Naive thymus-derived CD4-positive, alpha-beta T cell (primary cell): ENCODE measurements at regions not wholly inside any gene's neighbourhood (a gene's known extent, or its start where the extent isn't known, plus 50 kb on each side); places are given as distances from the start of the nearest gene placed in this dataset.

Source experiments
- ATAC-seq: fragments of 150-1000 bp; cut with Tn5 transposase; 2 replicates; pipeline ENCODE4 v1.10.0; 2021; ENCODE audit warnings: mild to moderate bottlenecking, moderate library complexity
- CTCF ChIA-PET: fragments of 350-600 bp; sonication (Branson Sonifier 250); formaldehyde crosslinking; loops from one replicate; lab custom pipeline; 2021; ENCODE audit warnings: antibody characterized with exemption; lab: Charles Lee
- POLR2A ChIA-PET: fragments of 350-600 bp; sonication (Branson Sonifier 250); formaldehyde crosslinking; loops from one replicate; lab custom pipeline; 2021; ENCODE audit warnings: antibody characterized with exemption, inconsistent platforms; lab: Charles Lee
- DNase-seq, 9 donors: peaks; one replicate each; pipeline versions ENCODE4 v3.0.0 to v3.0.0-alpha.2; 2020 to 2022; ENCODE audit warnings: mixed read lengths in 1 of 9
- H3K27ac ChIP-seq: one replicate; pipeline ENCODE4 v1.7.0; 2013; ENCODE audit warnings: mild to moderate bottlenecking, low read depth, low read length, moderate library complexity
- H3K27me3 ChIP-seq, 2 donors: one replicate each; pipeline ENCODE4 v1.7.0; 2013; ENCODE audit warnings: low read length in 2 of 2, mild to moderate bottlenecking in 2 of 2, moderate library complexity in 2 of 2; ENCODE audit not compliant: control insufficient read depth in 2 of 2, insufficient read depth in 2 of 2
- H3K36me3 ChIP-seq, 3 experiments: 1 replicate in 2 of 3; 2 replicates in 1 of 3; pipeline ENCODE4 v1.7.0; 2013; ENCODE audit warnings: low read length in 3 of 3, mild to moderate bottlenecking in 3 of 3, moderate library complexity in 1 of 3; ENCODE audit not compliant: insufficient read depth in 3 of 3, control insufficient read depth in 2 of 3
- H3K4me1 ChIP-seq, 2 donors: one replicate each; pipeline ENCODE4 v1.7.0; 2013; ENCODE audit warnings: low read length in 2 of 2, mild to moderate bottlenecking in 2 of 2, moderate library complexity in 1 of 2; ENCODE audit not compliant: control insufficient read depth in 2 of 2, insufficient read depth in 2 of 2
- H3K4me3 ChIP-seq: 2 replicates; pipeline ENCODE4 v1.7.0; 2013; ENCODE audit warnings: mild to moderate bottlenecking, low read length
- H3K9me3 ChIP-seq, 3 experiments: 1 replicate in 2 of 3; 2 replicates in 1 of 3; pipeline ENCODE4 v1.7.0; 2013; ENCODE audit warnings: low read length in 3 of 3; ENCODE audit not compliant: control insufficient read depth in 2 of 3
- H3K27ac Mint-ChIP-seq, 9 donors: one replicate each; pipeline ENCODE4 v1.8.0; 2020 to 2022; ENCODE audit warnings: mixed read lengths in 9 of 9, mild to moderate bottlenecking in 8 of 9, moderate library complexity in 5 of 9, inconsistent platforms in 2 of 9
- H3K27me3 Mint-ChIP-seq, 5 donors: one replicate each; pipeline ENCODE4 v1.8.0; 2021 to 2022; ENCODE audit warnings: mixed read lengths in 5 of 5, mild to moderate bottlenecking in 1 of 5
- H3K36me3 Mint-ChIP-seq, 5 donors: one replicate each; pipeline ENCODE4 v1.8.0; 2020 to 2022; ENCODE audit warnings: mixed read lengths in 5 of 5, mild to moderate bottlenecking in 3 of 5, inconsistent platforms in 1 of 5
- H3K4me1 Mint-ChIP-seq, 7 donors: one replicate each; pipeline ENCODE4 v1.8.0; 2020 to 2022; ENCODE audit warnings: mixed read lengths in 7 of 7, mild to moderate bottlenecking in 3 of 7, inconsistent platforms in 1 of 7
- H3K4me3 Mint-ChIP-seq, 10 donors: one replicate each; pipeline ENCODE4 v1.8.0; 2020 to 2022; ENCODE audit warnings: mild to moderate bottlenecking in 10 of 10, mixed read lengths in 10 of 10, moderate library complexity in 6 of 10, inconsistent platforms in 2 of 10
- H3K9me3 Mint-ChIP-seq, 11 donors: one replicate each; pipeline ENCODE4 v1.8.0; 2020 to 2022; ENCODE audit warnings: mixed read lengths in 11 of 11, mild to moderate bottlenecking in 4 of 11, inconsistent platforms in 1 of 11, moderate library complexity in 1 of 11
- intact Hi-C, 2 donors: fragments of 100-400 bp; cut with micrococcal nuclease; formaldehyde crosslinking; loops; one replicate each; pipeline ENCODE4 v1.15.1; 2023

- Mint-ChIP-seq H3K27me3 (no peaks in the 10 kb centered on the region), H3K27ac (no peak overlapping the region)
Observed at GRCh38 chr1:67573311-67573872, 111.6 kb upstream of the GADD45A start.

DNA sequence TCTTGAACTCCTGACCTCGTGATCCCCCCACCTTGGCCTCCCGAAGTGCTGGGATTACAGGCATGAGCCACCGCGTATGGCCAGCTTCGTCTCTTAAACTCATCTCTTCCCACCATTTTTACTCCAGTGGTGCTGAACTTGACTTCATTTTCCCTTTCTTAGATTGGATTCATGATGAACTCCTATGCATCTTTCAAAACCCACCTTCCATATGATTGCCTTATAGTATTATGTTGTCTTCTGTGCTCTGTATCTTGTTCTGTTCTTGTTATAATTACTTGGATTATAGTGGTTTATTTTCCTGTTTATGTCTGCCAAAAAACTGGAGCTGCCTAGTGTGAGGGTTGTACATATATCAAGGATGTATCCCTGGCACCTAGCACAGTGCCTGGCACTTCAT lies 110.8 kb upstream of the GADD45A start:
- Histone ChIP-seq H3K4me3 (no peak overlapping the region), H3K9me3 (no peaks in the 10 kb centered on the region), H3K4me1 (no peaks in the 10 kb centered on the region), H3K36me3 (no peaks in the 10 kb centered on the region), H3K27me3 (no peaks in the 10 kb centered on the region), H3K27ac (no peak overlapping the region)
- Mint-ChIP-seq H3K27ac (no peak overlapping the region), H3K4me1 (no peaks in the 10 kb centered on the region), H3K27me3 (no peaks in the 10 kb centered on the region), H3K4me3 (no peak overlapping the region), H3K9me3 (no peaks in the 10 kb centered on the region), H3K36me3 (no peaks in the 10 kb centered on the region)
- DNase-seq, result no peak
- intact Hi-C loops, result no loop called here
- CTCF ChIA-PET, result no interaction called here
- no peak for ATAC-seq
- POLR2A ChIA-PET, result no interaction called here

More at GRCh38 chr1:67573311-67573872, 111.6 kb upstream of the GADD45A start:
- H3K27me3 ChIP-seq, result no peaks in the 10 kb centered on the region
- no peaks in the 10 kb centered on the region for H3K36me3 ChIP-seq
- intact Hi-C loops, result no loop called here
- Mint-ChIP-seq H3K9me3 (no peaks in the 10 kb centered on the region), H3K4me1 (no peaks in the 10 kb centered on the region), H3K36me3 (no peaks in the 10 kb centered on the region), H3K4me3 (no peak overlapping the region)
- no peak for ATAC-seq
- no peak overlapping the region for H3K4me3 ChIP-seq
- no peaks in the 10 kb centered on the region for H3K4me1 ChIP-seq
- DNase-seq, result no peak
- no peak overlapping the region for H3K27ac ChIP-seq
- H3K9me3 ChIP-seq, result no peaks in the 10 kb centered on the region
- ChIA-PET CTCF (no interaction called here), POLR2A (no interaction called here)

DNA sequence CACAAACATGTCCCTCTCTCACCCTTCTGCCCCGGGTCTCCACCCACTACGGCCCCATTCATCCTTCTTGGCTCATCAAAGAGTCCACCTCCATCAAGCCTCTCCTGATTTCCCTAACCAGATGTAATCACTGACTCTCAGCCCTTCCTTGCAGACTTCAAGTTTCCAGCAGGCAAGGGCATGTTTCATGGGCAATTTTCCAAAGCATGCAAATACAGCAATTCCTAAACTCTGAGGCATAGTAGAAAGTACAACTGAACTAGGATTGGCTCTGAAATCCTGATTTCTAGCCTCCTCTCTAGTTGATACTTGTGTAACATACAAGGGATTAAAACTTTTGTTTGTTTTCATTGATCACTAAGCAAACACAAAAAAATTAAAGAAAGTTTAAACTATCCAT lies 109.1 kb upstream of the GADD45A start:
- Histone ChIP-seq H3K4me1 (no peaks in the 10 kb centered on the region), H3K9me3 (no peaks in the 10 kb centered on the region), H3K36me3 (no peaks in the 10 kb centered on the region), H3K27ac (no peak overlapping the region), H3K4me3 (no peak overlapping the region), H3K27me3 (no peaks in the 10 kb centered on the region)
- Mint-ChIP-seq H3K4me1 (no peaks in the 10 kb centered on the region), H3K9me3 (no peaks in the 10 kb centered on the region), H3K4me3 (no peak overlapping the region), H3K27ac (no peak overlapping the region), H3K36me3 (no peaks in the 10 kb centered on the region), H3K27me3 (no peaks in the 10 kb centered on the region)
- POLR2A ChIA-PET, result interaction anchor here (0.8 kb wide), 1 partner anchor 143 kb away, joined by 3 read pairs; no protein-coding TSS in a partner anchor
- CTCF ChIA-PET, result no interaction called here
- intact Hi-C loops, result no loop called here
- ATAC-seq (no peak), DNase-seq (no peak)

DNA sequence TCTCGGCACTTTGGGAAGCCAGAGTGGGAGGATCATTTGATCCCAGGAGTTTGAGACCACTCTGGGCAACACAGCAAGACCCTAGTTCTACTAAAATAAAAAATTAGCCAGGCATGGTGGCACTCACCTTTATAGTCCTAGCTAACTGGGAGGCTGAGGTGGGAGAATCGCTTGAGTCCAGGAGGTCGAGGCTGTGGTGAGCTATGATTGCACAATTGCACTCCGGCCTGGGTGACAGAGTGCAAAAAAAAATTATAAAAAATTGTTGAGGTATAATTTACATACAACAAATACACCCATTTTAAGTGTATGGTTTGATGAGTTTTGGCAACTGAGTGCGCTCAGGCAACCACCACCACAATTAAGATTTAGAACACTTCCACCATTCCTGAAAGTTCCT lies 108.5 kb upstream of the GADD45A start:
- ChIA-PET POLR2A (interaction anchor here (0.8 kb wide), 1 partner anchor 142 kb away, joined by 3 read pairs; no protein-coding TSS in a partner anchor), CTCF (no interaction called here)
- no peaks in the 10 kb centered on the region for H3K4me1 Mint-ChIP-seq
- intact Hi-C loops, result no loop called here
- H3K36me3 Mint-ChIP-seq, result no peaks in the 10 kb centered on the region
- H3K4me3 ChIP-seq, result no peak overlapping the region
- H3K27me3 ChIP-seq, result no peaks in the 10 kb centered on the region
- no peak for DNase-seq
- ATAC-seq, result no peak
- no peak overlapping the region for H3K27ac Mint-ChIP-seq
- H3K4me3 Mint-ChIP-seq, result no peak overlapping the region
- no peak overlapping the region for H3K27ac ChIP-seq
- no peaks in the 10 kb centered on the region for H3K9me3 ChIP-seq
- H3K9me3 Mint-ChIP-seq, result no peaks in the 10 kb centered on the region
- no peaks in the 10 kb centered on the region for H3K4me1 ChIP-seq
- H3K36me3 ChIP-seq, result no peaks in the 10 kb centered on the region
- no peaks in the 10 kb centered on the region for H3K27me3 Mint-ChIP-seq

GRCh38 chr1:67577646-67578045 lies 107.4 kb upstream of the GADD45A start:
- no peak overlapping the region for H3K27ac ChIP-seq
- H3K27me3 Mint-ChIP-seq, result no peaks in the 10 kb centered on the region
- no peaks in the 10 kb centered on the region for H3K9me3 ChIP-seq
- no peak overlapping the region for H3K4me3 ChIP-seq
- H3K36me3 Mint-ChIP-seq, result no peaks in the 10 kb centered on the region
- no peak overlapping the region for H3K27ac Mint-ChIP-seq
- H3K27me3 ChIP-seq, result no peaks in the 10 kb centered on the region
- ChIA-PET POLR2A (no interaction called here), CTCF (interaction anchor here (0.6 kb wide), 1 partner anchor 55 kb away, joined by 3 read pairs; no protein-coding TSS in a partner anchor)
- no peaks in the 10 kb centered on the region for H3K36me3 ChIP-seq
- intact Hi-C loops, result no loop called here
- H3K4me1 ChIP-seq, result no peaks in the 10 kb centered on the region
- ATAC-seq, result no peak
- no peak overlapping the region for H3K4me3 Mint-ChIP-seq
- no peaks in the 10 kb centered on the region for H3K4me1 Mint-ChIP-seq
- H3K9me3 Mint-ChIP-seq, result no peaks in the 10 kb centered on the region
- DNase-seq, result no peak

- no peak overlapping the region for H3K4me3 ChIP-seq
- intact Hi-C loops, result no loop called here
- Mint-ChIP-seq H3K4me1 (no peaks in the 10 kb centered on the region), H3K4me3 (no peak overlapping the region), H3K36me3 (no peaks in the 10 kb centered on the region), H3K9me3 (no peaks in the 10 kb centered on the region), H3K27ac (no peak overlapping the region), H3K27me3 (no peaks in the 10 kb centered on the region)
- POLR2A ChIA-PET, result no interaction called here
- no peaks in the 10 kb centered on the region for H3K36me3 ChIP-seq
- no peaks in the 10 kb centered on the region for H3K4me1 ChIP-seq
- CTCF ChIA-PET, result interaction anchor here (0.7 kb wide), 1 partner anchor 9 kb away, joined by 3 read pairs; no protein-coding TSS in a partner anchor
- no peak overlapping the region for H3K27ac ChIP-seq
- no peak for ATAC-seq
- no peak for DNase-seq
- no peaks in the 10 kb centered on the region for H3K27me3 ChIP-seq
- no peaks in the 10 kb centered on the region for H3K9me3 ChIP-seq
Observed at GRCh38 chr1:67578397-67579020, 106.5 kb upstream of the GADD45A start.
